ENCODE measurements at regions not wholly inside any gene's neighbourhood (a gene's known extent, or its start where the extent isn't known, plus 50 kb on each side); places are given as distances from the start of the nearest gene placed in this dataset.

GRCh38 chr4:149168645-149169044 is 647.0 kb downstream of the IQCM start:
- Mint-ChIP-seq H3K36me3 (no peaks in the 10 kb centered on the region), H3K4me1 (peaks cover 27% of the 10 kb centered on the region), H3K4me3 (no peak overlapping the region), H3K27me3 (ENCODE audit: low read depth) (no peaks in the 10 kb centered on the region), H3K9me3 (no peaks in the 10 kb centered on the region), H3K27ac (no peak overlapping the region)
- DNase-seq (ENCODE audit: low spot score in 2 of 2, unreplicated experiment in 2 of 2): no peak
- no peak for TF ChIP-seq CTCF (IDR thresholded peaks at IDR 0.05; ENCODE audit: unreplicated experiment)

GRCh38 chr4:149166876-149167275 is 648.8 kb downstream of the IQCM start:
- Mint-ChIP-seq H3K27me3 (ENCODE audit: low read depth) (no peaks in the 10 kb centered on the region), H3K27ac (peak overlapping the region; percentile 85), H3K36me3 (no peaks in the 10 kb centered on the region), H3K9me3 (no peaks in the 10 kb centered on the region), H3K4me3 (no peak overlapping the region), H3K4me1 (peaks cover 33% of the 10 kb centered on the region)
- TF ChIP-seq CTCF (IDR thresholded peaks at IDR 0.05; ENCODE audit: unreplicated experiment): no peak
- no peak for DNase-seq (ENCODE audit: low spot score in 2 of 2, unreplicated experiment in 2 of 2)

GRCh38 chr4:149166365-149166764 is 649.3 kb downstream of the IQCM start:
- no peak for TF ChIP-seq CTCF (IDR thresholded peaks at IDR 0.05; ENCODE audit: unreplicated experiment)
- no peaks in the 10 kb centered on the region for H3K9me3 Mint-ChIP-seq
- H3K27me3 Mint-ChIP-seq (ENCODE audit: low read depth): no peaks in the 10 kb centered on the region
- no peak for DNase-seq (ENCODE audit: low spot score in 2 of 2, unreplicated experiment in 2 of 2)
- H3K27ac Mint-ChIP-seq: peak overlapping the region; percentile 85
- H3K36me3 Mint-ChIP-seq: no peaks in the 10 kb centered on the region
- H3K4me3 Mint-ChIP-seq: no peak overlapping the region
- peaks cover 33% of the 10 kb centered on the region for H3K4me1 Mint-ChIP-seq

- no peaks in the 10 kb centered on the region for H3K27me3 Mint-ChIP-seq (ENCODE audit: low read depth)
- H3K36me3 Mint-ChIP-seq: no peaks in the 10 kb centered on the region
- H3K27ac Mint-ChIP-seq: peak overlapping the region; percentile 89
- TF ChIP-seq CTCF (IDR thresholded peaks at IDR 0.05; ENCODE audit: unreplicated experiment): no peak
- no peaks in the 10 kb centered on the region for H3K9me3 Mint-ChIP-seq
- peak in 1 of 2 experiments; percentile 38 for DNase-seq (ENCODE audit: low spot score in 2 of 2, unreplicated experiment in 2 of 2)
- no peak overlapping the region for H3K4me3 Mint-ChIP-seq
- H3K4me1 Mint-ChIP-seq: peaks cover 36% of the 10 kb centered on the region
Measured at GRCh38 chr4:149164282-149164681, 651.4 kb downstream of the IQCM start.

GRCh38 chr4:149161247-149161646 is 654.4 kb downstream of the IQCM start:
- Mint-ChIP-seq H3K4me3 (no peak overlapping the region), H3K27me3 (ENCODE audit: low read depth) (no peaks in the 10 kb centered on the region), H3K27ac (no peak overlapping the region), H3K9me3 (peaks cover 11% of the 10 kb centered on the region), H3K36me3 (no peaks in the 10 kb centered on the region), H3K4me1 (peaks cover 38% of the 10 kb centered on the region)
- no peak for DNase-seq (ENCODE audit: low spot score in 2 of 2, unreplicated experiment in 2 of 2)
- no peak for TF ChIP-seq CTCF (IDR thresholded peaks at IDR 0.05; ENCODE audit: unreplicated experiment)

- TF ChIP-seq CTCF (IDR thresholded peaks at IDR 0.05; ENCODE audit: unreplicated experiment): no peak
- Mint-ChIP-seq H3K4me3 (no peak overlapping the region), H3K4me1 (peaks cover 36% of the 10 kb centered on the region), H3K9me3 (peaks cover 13% of the 10 kb centered on the region), H3K36me3 (no peaks in the 10 kb centered on the region), H3K27ac (no peak overlapping the region), H3K27me3 (ENCODE audit: low read depth) (no peaks in the 10 kb centered on the region)
- DNase-seq (ENCODE audit: low spot score in 2 of 2, unreplicated experiment in 2 of 2): no peak
Measured at GRCh38 chr4:149160370-149160769, 655.3 kb downstream of the IQCM start.

Measured in mesothelial cell of epicardium (in vitro differentiated cells).